ENCODE measurements at regions not wholly inside any gene's neighbourhood (a gene's known extent, or its start where the extent isn't known, plus 50 kb on each side); places are given as distances from the start of the nearest gene placed in this dataset.
"Not testable (repeated sequence)": the region's sequence is repeated elsewhere in the genome, so short reads cannot be mapped to it uniquely, and the experiment has no call there.

- H3K36me3 ChIP-seq (replicated peaks), result no peaks in the 10 kb centered on the region
- no peak overlapping the region for H3K4me3 ChIP-seq (ENCODE audit: low read depth, low read length)
- TF ChIP-seq CTCF (IDR thresholded peaks at IDR 0.05; ENCODE audit: low read depth, low read length, missing control alignments), result no peak
- H3K27me3 ChIP-seq (replicated peaks), result no peaks in the 10 kb centered on the region
- no peak for DNase-seq
- H3K27ac ChIP-seq, result no peak overlapping the region
- in situ Hi-C loops (cut with HindIII; ENCODE audit: low pct_ligation_motif_present, low sequenced_read_pairs), result no loop called here
Observed at GRCh38 chr11:103736315-103737036, 300.0 kb upstream of the DDI1 start.

- Histone ChIP-seq H3K27me3 (replicated peaks) (no peaks in the 10 kb centered on the region), H3K36me3 (replicated peaks) (no peaks in the 10 kb centered on the region), H3K4me3 (ENCODE audit: low read depth, low read length) (no peak overlapping the region), H3K27ac (no peak overlapping the region)
- TF ChIP-seq CTCF (IDR thresholded peaks at IDR 0.05; ENCODE audit: low read depth, low read length, missing control alignments), result no peak
- DNase-seq, result no peak
- in situ Hi-C loops (cut with HindIII; ENCODE audit: low pct_ligation_motif_present, low sequenced_read_pairs), result no loop called here
Observed at GRCh38 chr11:103737037-103737622, 299.3 kb upstream of the DDI1 start.

- in situ Hi-C loops (cut with HindIII; ENCODE audit: low pct_ligation_motif_present, low sequenced_read_pairs), result no loop called here
- no peak for TF ChIP-seq CTCF (IDR thresholded peaks at IDR 0.05; ENCODE audit: low read depth, low read length, missing control alignments)
- no peak for DNase-seq
Observed at GRCh38 chr11:103737747-103738146, 298.7 kb upstream of the DDI1 start.

GRCh38 chr11:103739074-103739796 lies 297.2 kb upstream of the DDI1 start:
- H3K36me3 ChIP-seq (replicated peaks); H3K27me3 ChIP-seq (replicated peaks); in situ Hi-C loops (cut with HindIII; ENCODE audit: low pct_ligation_motif_present, low sequenced_read_pairs): not testable (repeated sequence)
- DNase-seq, result peak; percentile 28
- Histone ChIP-seq H3K4me3 (ENCODE audit: low read depth, low read length) (peak overlapping the region; percentile 39), H3K27ac (peak overlapping the region; percentile 2)

More at GRCh38 chr11:103737747-103738146, 298.7 kb upstream of the DDI1 start:
- Histone ChIP-seq H3K36me3 (replicated peaks) (no peaks in the 10 kb centered on the region), H3K4me3 (ENCODE audit: low read depth, low read length) (no peak overlapping the region), H3K27me3 (replicated peaks) (no peaks in the 10 kb centered on the region), H3K27ac (no peak overlapping the region)

GRCh38 chr11:103744496-103745153 lies 291.8 kb upstream of the DDI1 start:
- in situ Hi-C loops (cut with HindIII; ENCODE audit: low pct_ligation_motif_present, low sequenced_read_pairs), result no loop called here
- TF ChIP-seq CTCF (IDR thresholded peaks at IDR 0.05; ENCODE audit: low read depth, low read length, missing control alignments), result no peak
- Histone ChIP-seq H3K36me3 (replicated peaks) (no peaks in the 10 kb centered on the region), H3K27me3 (replicated peaks) (no peaks in the 10 kb centered on the region), H3K27ac (no peak overlapping the region), H3K4me3 (ENCODE audit: low read depth, low read length) (no peak overlapping the region)
- DNase-seq, result no peak

GRCh38 chr11:103749158-103749557 lies 287.3 kb upstream of the DDI1 start:
- TF ChIP-seq CTCF (IDR thresholded peaks at IDR 0.05; ENCODE audit: low read depth, low read length, missing control alignments), result no peak
- in situ Hi-C loops (cut with HindIII; ENCODE audit: low pct_ligation_motif_present, low sequenced_read_pairs), result no loop called here
- no peak for DNase-seq

More at GRCh38 chr11:103749158-103749557, 287.3 kb upstream of the DDI1 start:
- H3K27ac ChIP-seq, result no peak overlapping the region
- no peaks in the 10 kb centered on the region for H3K36me3 ChIP-seq (replicated peaks)
- no peaks in the 10 kb centered on the region for H3K27me3 ChIP-seq (replicated peaks)
- no peak overlapping the region for H3K4me3 ChIP-seq (ENCODE audit: low read depth, low read length)
